ENCODE measurements at regions not wholly inside any gene's neighbourhood (a gene's known extent, or its start where the extent isn't known, plus 50 kb on each side); places are given as distances from the start of the nearest gene placed in this dataset.

DNA sequence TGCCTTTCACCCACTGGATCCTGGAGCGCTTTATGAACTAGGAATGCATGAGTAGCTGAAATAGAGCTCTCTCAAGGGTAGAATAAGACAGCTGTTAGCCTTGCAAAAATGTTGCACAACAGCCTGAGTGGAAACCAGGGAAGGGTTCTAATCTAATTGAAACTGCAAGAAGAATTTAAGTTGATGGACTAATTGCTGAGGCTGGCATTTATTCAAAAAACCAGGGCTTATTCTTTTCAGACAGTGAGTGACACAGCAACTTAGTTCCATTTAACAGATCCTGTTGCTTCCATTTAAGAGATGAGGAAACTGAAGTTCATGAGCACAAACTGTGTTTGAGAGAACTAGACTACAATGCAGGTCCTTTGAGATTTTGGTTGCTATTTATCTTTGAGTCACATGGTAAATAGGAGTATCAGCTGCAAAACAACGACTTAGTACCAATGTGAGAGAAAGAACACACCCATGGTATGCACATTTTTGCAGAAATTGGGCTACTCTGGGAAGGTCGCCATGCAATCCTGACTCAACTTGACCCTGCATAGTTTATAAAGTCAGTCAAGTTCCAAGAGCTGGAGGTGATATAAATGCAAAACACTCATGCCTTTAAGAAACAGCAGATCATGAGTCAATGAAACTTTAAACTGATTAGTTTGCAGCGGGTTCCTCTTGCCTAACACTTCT is 76.4 kb upstream of the PARD3B start:
- H3K9me3 ChIP-seq (ENCODE audit: control insufficient read depth, insufficient read depth, low read length): no peaks in the 10 kb centered on the region
- no peaks in the 10 kb centered on the region for H3K36me3 ChIP-seq (ENCODE audit: control insufficient read depth, low read length)
- TF ChIP-seq, protein P1, sequence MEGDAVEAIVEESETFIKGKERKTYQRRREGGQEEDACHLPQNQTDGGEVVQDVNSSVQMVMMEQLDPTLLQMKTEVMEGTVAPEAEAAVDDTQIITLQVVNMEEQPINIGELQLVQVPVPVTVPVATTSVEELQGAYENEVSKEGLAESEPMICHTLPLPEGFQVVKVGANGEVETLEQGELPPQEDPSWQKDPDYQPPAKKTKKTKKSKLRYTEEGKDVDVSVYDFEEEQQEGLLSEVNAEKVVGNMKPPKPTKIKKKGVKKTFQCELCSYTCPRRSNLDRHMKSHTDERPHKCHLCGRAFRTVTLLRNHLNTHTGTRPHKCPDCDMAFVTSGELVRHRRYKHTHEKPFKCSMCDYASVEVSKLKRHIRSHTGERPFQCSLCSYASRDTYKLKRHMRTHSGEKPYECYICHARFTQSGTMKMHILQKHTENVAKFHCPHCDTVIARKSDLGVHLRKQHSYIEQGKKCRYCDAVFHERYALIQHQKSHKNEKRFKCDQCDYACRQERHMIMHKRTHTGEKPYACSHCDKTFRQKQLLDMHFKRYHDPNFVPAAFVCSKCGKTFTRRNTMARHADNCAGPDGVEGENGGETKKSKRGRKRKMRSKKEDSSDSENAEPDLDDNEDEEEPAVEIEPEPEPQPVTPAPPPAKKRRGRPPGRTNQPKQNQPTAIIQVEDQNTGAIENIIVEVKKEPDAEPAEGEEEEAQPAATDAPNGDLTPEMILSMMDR (IDR thresholded peaks at IDR 0.05; ENCODE audit: low read depth, low read length, poor library complexity, severe bottlenecking): no peak
- TF ChIP-seq EZH2phosphoT487 (IDR thresholded peaks at IDR 0.05; ENCODE audit: borderline replicate concordance, low read length): no peak
- H3K27ac ChIP-seq (ENCODE audit: low read depth, low read length): no peak overlapping the region
- H3F3A ChIP-seq (ENCODE audit: control insufficient read depth, insufficient read depth): no peaks in the 10 kb centered on the region
- H4K20me1 ChIP-seq (ENCODE audit: control insufficient read depth, insufficient read depth, low read depth, low read length): no peaks in the 10 kb centered on the region
- no peaks in the 10 kb centered on the region for H3K27me3 ChIP-seq (ENCODE audit: control insufficient read depth, low read length)
- no peaks in the 10 kb centered on the region for H3K79me2 ChIP-seq (ENCODE audit: control insufficient read depth, low read length)
- no peaks in the 10 kb centered on the region for H3K9me2 ChIP-seq (replicated peaks; ENCODE audit: control insufficient read depth, low read length)
- H3K4me2 ChIP-seq (ENCODE audit: low read length): no peak overlapping the region
- no peaks in the 10 kb centered on the region for H3K4me1 ChIP-seq (ENCODE audit: control insufficient read depth, low read length)
- H3K4me3 ChIP-seq (ENCODE audit: low read length): no peak overlapping the region

DNA sequence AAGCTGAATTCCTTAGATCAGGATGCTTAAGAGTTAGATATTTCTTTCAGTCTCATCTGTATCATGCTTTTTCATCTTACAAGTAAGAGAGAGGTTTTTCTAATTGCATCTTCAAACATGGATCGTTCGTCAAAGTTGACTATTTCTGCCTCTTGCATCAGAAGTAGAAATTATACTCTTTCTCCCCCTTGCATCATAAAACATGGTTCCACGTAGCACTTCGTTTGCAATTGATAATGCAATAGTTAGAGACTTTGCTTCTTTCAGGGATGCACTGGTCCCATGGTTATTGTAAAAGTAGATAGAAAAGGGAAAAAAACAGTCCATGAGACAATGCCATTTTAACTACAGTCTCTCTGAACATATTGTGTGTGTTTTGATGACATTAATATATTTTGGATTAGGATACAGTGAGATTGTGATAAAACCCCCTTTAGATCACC is 75.1 kb upstream of the PARD3B start:
- TF ChIP-seq, protein P1 (IDR thresholded peaks at IDR 0.05; ENCODE audit: low read depth, low read length, poor library complexity, severe bottlenecking): no peak
- no peak for TF ChIP-seq EZH2phosphoT487 (IDR thresholded peaks at IDR 0.05; ENCODE audit: borderline replicate concordance, low read length)
- H3K4me1 ChIP-seq (ENCODE audit: control insufficient read depth, low read length): no peaks in the 10 kb centered on the region
- H3F3A ChIP-seq (ENCODE audit: control insufficient read depth, insufficient read depth): no peaks in the 10 kb centered on the region
- no peaks in the 10 kb centered on the region for H3K79me2 ChIP-seq (ENCODE audit: control insufficient read depth, low read length)
- no peaks in the 10 kb centered on the region for H4K20me1 ChIP-seq (ENCODE audit: control insufficient read depth, insufficient read depth, low read depth, low read length)
- H3K27me3 ChIP-seq (ENCODE audit: control insufficient read depth, low read length): no peaks in the 10 kb centered on the region
- H3K27ac ChIP-seq (ENCODE audit: low read depth, low read length): no peak overlapping the region
- no peaks in the 10 kb centered on the region for H3K36me3 ChIP-seq (ENCODE audit: control insufficient read depth, low read length)
- H3K4me3 ChIP-seq (ENCODE audit: low read length): no peak overlapping the region
- H3K9me2 ChIP-seq (replicated peaks; ENCODE audit: control insufficient read depth, low read length): no peaks in the 10 kb centered on the region
- H3K9me3 ChIP-seq (ENCODE audit: control insufficient read depth, insufficient read depth, low read length): no peaks in the 10 kb centered on the region
- no peak overlapping the region for H3K4me2 ChIP-seq (ENCODE audit: low read length)

DNA sequence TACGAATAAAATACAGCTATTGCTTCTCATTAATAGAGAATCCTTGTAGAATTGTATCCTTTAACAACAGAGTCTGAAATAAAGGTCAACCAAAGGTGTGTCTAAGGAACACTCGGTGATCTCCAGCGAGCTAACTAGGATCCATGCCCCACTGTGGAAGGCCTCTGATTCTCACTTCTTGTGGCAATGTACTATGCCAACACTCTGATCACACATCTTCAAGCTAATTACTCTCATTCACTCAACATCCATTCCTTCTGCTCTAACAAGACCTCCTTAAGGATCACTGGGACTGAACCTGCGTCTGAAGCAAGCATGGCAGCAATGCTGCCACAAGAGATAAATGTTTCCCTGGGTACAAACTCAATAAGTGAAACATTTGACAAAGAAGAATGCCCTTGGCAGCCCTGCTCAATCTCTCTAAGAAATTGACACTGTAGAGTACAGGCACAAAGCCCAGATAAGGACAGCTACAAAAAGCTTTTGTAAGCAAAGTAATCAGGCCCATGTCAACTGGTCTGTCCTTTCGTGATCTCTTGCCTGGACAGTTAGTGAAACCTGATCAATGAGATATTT is 74.6 kb upstream of the PARD3B start:
- Histone ChIP-seq H3K9me3 (ENCODE audit: control insufficient read depth, insufficient read depth, low read length) (no peaks in the 10 kb centered on the region), H3K4me2 (ENCODE audit: low read length) (no peak overlapping the region), H3K79me2 (ENCODE audit: control insufficient read depth, low read length) (no peaks in the 10 kb centered on the region), H3K27ac (ENCODE audit: low read depth, low read length) (no peak overlapping the region), H4K20me1 (ENCODE audit: control insufficient read depth, insufficient read depth, low read depth, low read length) (no peaks in the 10 kb centered on the region), H3K9me2 (replicated peaks; ENCODE audit: control insufficient read depth, low read length) (no peaks in the 10 kb centered on the region), H3K4me3 (ENCODE audit: low read length) (no peak overlapping the region), H3K4me1 (ENCODE audit: control insufficient read depth, low read length) (no peaks in the 10 kb centered on the region), H3K36me3 (ENCODE audit: control insufficient read depth, low read length) (no peaks in the 10 kb centered on the region), H3F3A (ENCODE audit: control insufficient read depth, insufficient read depth) (no peaks in the 10 kb centered on the region), H3K27me3 (ENCODE audit: control insufficient read depth, low read length) (no peaks in the 10 kb centered on the region)
- no peak for TF ChIP-seq EZH2phosphoT487 (IDR thresholded peaks at IDR 0.05; ENCODE audit: borderline replicate concordance, low read length)
- TF ChIP-seq, protein P1 (IDR thresholded peaks at IDR 0.05; ENCODE audit: low read depth, low read length, poor library complexity, severe bottlenecking): no peak

All from DOHH2 (cell line).